SK-N-MC (cell line): ENCODE measurements at regions not wholly inside any gene's neighbourhood (a gene's known extent, or its start where the extent isn't known, plus 50 kb on each side); places are given as distances from the start of the nearest gene placed in this dataset.

Experiments used
- EZH2 ChIP-seq: fragments of 200-600 bp; sonication (generic); IDR thresholded peaks from one replicate; pipeline ENCODE4 v1.6.1; 2017; ENCODE audit warnings: antibody characterized with exemption
- FOXP2 ChIP-seq: optimal IDR thresholded peaks from 2 replicates; pipeline ENCODE3; 2011; ENCODE audit warnings: mild to moderate bottlenecking, moderate library complexity; ENCODE audit not compliant: insufficient read depth; ENCODE audit errors: extremely low read length, control extremely low read depth
- POLR2AphosphoS5 ChIP-seq: IDR thresholded peaks from 2 replicates; pipeline ENCODE4 v1.6.1; 2012; ENCODE audit warnings: mild to moderate bottlenecking, low read depth, low read length, borderline replicate concordance

DNA sequence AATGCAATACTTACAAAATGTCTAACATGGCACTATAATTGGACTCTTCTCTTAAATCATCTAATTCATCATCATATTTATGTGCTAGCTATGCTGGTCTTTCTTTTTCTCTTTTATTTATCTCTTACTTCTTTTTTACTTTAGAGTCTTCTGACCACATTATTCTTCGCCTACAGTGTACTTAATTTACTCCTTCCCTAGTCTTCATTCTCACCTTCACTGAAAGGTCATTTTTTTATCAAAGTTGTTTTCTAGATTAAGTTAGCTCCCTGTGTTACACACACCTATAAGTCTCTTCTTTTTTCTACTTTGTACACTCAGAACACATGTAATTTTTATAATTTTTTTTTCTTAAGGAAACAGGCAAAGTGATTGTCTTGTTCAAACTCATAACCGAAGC is 1351.2 kb downstream of the FSCB start:
- no peak for TF ChIP-seq EZH2
- TF ChIP-seq POLR2AphosphoS5, result no peak
- TF ChIP-seq FOXP2, result no peak
